AG10803 (cell line): ENCODE measurements at regions not wholly inside any gene's neighbourhood (a gene's known extent, or its start where the extent isn't known, plus 50 kb on each side); places are given as distances from the start of the nearest gene placed in this dataset.

ENCODE experiments used
- DNase-seq: peaks from one replicate; pipeline ENCODE4 v3.0.0; 2010; ENCODE audit warnings: low read depth
- H3K4me3 ChIP-seq: 2 replicates; pipeline ENCODE4 v1.5.1; 2011; ENCODE audit warnings: mild to moderate bottlenecking, low read length, control low read depth
- TF ChIP-seq, protein P1 (sequence below): conservative IDR thresholded peaks from 2 replicates; pipeline ENCODE4 v1.5.1; 2011; ENCODE audit warnings: mild to moderate bottlenecking, low read length, control low read depth, inconsistent platforms

DNA sequence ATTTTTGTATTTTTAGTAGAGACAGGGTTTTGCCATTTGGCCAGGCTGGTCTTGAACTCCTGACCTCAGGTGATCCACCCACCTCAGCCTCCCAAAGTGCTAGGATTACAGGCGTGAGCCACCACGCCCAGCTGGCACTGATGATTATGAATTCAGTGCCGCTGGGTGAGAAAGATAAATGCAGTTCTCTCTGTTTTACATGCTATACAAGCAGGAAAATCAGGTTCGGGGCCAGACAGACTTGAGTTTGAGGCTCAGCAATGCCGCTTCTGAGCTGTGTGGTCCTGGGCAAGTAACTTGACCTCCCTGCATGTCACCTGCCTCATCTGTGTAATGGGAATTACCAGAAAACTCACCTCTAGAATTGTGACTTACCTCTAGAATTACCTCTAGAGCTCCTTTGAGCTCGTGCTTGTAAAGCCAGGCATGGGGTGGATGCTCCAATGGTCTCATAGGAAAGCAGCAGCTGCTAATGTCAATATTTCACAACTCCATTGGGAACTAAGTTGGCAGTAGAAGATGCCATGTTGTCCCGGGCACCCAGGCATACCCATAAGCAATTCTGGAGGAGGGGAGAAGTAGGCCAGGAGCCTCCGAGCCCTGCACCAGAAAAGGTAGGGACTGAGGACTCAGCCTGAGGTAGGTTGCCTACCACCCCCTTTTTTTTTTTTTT lies 119.8 kb upstream of the SLC25A33 start:
- no peak for DNase-seq
- H3K4me3 ChIP-seq = no peak overlapping the region
- TF ChIP-seq, protein P1, sequence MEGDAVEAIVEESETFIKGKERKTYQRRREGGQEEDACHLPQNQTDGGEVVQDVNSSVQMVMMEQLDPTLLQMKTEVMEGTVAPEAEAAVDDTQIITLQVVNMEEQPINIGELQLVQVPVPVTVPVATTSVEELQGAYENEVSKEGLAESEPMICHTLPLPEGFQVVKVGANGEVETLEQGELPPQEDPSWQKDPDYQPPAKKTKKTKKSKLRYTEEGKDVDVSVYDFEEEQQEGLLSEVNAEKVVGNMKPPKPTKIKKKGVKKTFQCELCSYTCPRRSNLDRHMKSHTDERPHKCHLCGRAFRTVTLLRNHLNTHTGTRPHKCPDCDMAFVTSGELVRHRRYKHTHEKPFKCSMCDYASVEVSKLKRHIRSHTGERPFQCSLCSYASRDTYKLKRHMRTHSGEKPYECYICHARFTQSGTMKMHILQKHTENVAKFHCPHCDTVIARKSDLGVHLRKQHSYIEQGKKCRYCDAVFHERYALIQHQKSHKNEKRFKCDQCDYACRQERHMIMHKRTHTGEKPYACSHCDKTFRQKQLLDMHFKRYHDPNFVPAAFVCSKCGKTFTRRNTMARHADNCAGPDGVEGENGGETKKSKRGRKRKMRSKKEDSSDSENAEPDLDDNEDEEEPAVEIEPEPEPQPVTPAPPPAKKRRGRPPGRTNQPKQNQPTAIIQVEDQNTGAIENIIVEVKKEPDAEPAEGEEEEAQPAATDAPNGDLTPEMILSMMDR = no peak

DNA sequence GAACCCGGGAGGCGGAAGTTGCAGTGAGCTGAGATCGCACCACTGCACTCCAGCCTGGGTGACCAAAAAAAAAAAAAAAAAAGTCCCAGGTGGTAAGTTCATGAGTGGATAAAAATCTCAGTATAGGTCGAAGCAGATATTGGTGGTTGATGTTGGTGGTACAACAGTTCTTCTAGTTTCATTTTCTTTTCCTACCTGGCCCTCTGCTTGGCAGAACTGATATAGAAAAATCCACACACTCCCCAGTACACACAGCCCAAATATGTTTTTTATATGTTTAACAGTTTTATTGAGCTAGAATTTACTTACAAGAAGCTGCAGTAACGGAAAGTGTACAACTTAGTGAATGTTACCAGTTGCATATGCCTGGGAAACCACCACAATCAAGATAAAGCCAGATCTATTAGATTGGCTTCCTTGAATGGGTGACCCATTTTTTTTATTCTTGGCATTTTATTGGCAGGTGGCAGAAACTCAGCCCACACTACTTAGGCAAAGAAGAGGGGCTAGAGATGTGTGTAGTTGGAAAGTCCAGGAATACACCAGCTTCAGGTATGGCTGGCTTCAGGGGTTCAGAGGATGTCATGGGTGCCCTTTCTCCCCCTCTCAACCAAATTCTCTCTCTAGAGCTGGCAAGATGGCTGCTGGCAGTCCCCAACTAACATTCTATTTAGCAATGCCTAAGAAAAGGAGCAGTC lies 118.3 kb upstream of the SLC25A33 start:
- TF ChIP-seq, protein P1 = no peak
- no peak for DNase-seq
- no peak overlapping the region for H3K4me3 ChIP-seq

DNA sequence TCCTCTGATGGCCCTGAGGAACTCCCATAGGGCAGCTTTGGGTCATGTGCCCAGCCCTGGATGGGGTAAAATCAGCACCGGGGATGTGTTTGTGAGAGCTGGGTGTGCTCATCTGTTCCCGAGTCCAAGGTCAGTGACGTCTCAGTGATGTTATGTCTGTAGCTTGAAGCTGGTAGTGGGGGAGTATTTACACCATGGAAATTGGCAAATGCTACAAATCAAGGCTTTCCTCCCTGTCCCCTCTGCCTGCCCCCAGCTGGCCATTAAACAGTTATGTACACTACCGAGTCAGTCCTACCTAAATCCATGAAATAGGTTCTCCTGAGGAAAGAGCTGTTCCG lies 117.8 kb upstream of the SLC25A33 start:
- TF ChIP-seq, protein P1 = no peak
- no peak for DNase-seq
- H3K4me3 ChIP-seq = no peak overlapping the region

DNA sequence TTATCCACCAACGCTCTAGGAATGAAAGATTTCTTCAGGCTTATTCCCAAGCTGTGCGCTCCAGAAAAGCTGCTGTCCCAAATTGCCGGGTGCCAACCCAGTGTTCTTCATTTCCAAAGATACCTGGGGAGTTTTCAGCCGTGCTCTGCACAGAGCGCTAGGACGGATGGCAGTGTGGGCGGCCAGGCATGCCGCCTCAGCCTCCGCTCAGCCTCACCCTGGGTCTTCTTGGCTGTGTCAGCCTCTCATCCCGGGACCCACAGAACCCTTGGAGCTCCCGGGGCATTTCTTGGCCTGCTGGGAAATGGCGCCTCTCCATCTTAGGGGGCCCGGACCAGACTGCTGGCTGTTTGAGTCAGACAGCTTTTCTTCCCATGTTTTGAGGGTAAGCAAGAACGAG lies 116.9 kb upstream of the SLC25A33 start:
- no peak overlapping the region for H3K4me3 ChIP-seq
- TF ChIP-seq, protein P1 = no peak
- no peak for DNase-seq

DNA sequence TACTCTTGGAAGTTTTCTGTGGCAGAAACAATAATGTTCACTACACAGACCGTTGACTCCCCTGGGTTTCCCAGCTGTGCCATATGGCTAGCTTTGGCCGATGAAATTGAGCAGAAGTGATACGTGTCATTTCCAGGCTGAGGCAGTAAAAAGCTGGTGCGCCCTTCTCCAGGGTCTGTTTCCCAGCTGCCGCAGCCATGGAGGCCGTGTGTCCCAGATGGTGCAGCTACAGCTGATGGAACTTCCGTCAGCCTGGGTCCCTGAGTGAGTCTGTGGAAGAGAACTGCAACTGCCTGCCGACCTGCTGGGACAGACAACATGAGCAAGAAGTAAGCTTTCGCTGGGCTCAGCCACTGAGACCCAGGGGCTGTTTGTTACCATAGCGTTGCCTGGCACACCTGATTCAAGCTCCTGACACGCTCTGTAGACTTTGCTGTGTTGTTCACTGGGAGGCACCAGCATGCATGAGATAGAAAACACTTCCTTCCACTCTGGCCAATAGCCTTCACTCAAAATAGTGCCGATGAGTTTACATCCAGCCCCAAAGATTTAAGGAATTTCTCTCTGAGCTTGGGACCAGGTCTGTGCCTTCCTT lies 116.3 kb upstream of the SLC25A33 start:
- no peak for DNase-seq
- TF ChIP-seq, protein P1 = no peak
- H3K4me3 ChIP-seq = no peak overlapping the region

DNA sequence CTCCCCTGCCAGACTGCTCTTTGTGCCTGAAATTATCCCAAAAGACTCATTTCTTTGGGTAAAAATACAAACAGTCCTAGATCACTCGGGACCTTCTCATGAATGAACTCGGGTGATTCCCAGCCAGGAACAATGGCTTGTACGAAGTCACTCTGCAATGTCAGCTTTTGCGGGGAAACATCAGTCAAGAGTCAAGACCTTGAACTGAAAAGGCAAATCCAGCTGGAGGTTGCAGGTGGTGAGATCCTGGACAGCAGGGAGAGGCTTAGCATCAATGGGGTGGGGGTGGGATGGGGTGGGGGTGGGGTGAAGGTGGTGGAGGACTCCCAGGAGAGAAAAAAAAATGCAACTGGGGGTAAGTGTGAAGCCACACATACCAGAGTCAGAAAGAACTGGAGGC lies 115.0 kb upstream of the SLC25A33 start:
- H3K4me3 ChIP-seq = no peak overlapping the region
- DNase-seq = no peak
- TF ChIP-seq, protein P1 = no peak

DNA sequence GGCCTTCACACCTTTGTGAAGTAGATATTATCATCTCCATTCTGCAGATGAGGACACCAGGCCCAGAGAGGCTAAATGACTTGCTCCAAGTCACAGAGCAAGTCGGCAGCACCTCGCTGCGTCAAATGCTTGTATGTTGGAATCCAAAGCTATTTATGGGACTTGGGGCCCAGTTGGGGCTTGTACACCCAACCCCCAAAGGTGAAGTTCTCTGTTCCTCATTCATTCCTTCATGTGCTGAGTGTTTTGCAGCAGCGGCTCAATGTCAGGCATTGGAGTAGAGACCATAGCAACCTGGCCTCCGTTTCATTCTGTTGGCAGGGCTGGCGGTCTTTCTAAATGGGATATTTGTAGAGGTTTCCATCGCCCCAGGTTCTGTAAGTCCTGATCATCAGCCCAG lies 113.4 kb upstream of the SLC25A33 start:
- DNase-seq = no peak
- H3K4me3 ChIP-seq = no peak overlapping the region
- TF ChIP-seq, protein P1 = no peak
